GM21619 (cell line): ENCODE measurements at regions not wholly inside any gene's neighbourhood (a gene's known extent, or its start where the extent isn't known, plus 50 kb on each side); places are given as distances from the start of the nearest gene placed in this dataset.

Experiments
- ATAC-seq: cut with Tn5 transposase; IDR thresholded peaks from one replicate; pipeline ENCODE4 v1.9.1; 2021; ENCODE audit not compliant: unreplicated experiment

DNA sequence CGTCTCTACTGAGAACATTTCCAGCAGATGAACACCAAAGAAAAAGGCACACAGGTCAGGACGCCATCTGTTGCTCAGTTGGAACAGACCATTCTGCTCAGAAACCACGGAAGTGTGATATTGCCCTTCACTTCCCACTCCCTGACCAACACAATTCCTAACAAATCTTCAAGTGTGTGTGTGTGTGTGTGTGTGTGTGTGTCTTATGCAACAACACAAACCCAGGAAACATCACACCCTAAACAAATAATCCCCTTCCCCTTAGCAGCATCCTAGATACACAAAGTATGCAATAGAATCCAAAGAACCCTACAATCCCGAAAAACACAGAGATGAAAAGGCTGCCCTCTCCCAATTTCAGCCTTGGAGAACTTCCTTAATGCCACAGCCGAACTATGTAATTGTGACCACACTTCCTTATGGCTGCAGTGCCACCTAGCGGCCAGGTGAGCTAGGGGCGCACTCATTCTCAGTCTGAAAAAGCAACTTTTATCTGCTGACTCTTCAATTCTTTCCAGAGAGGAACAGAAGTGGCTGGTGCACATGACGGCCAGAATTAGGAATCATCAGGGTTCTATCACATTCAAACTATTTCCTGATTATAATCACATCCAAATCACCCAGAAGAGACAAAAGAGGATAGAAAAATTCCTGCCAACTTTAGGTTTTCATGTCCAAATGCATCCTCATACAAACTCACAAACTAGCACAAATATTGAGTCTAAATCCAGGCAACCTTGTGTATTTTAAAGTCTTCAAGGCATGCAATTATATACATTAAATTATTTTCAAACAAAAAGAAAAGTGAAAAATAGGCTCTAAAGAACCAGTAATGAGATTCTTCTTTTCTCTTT, 164.9 kb downstream of the DHX15 start:
- ATAC-seq: peak; percentile 91

DNA sequence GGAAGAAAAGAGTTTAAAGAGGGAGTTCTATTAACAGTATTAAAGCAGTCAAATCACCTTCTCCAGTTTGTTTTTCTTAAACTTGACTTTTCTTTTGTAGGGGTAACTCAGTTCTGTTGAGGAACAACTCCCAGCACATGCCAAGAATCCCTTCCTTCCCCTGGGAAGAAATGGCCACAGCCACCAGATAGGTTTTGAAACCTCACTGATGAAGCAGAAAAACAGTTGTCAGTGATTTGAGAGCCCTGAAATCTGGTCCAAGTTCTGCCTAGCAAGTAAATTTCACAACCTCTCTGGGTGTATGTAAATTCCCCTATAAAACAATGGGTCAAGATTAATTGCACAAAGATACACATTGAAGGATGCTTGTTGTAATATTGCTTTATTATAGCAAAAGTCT, 167.1 kb downstream of the DHX15 start:
- no peak for ATAC-seq

DNA sequence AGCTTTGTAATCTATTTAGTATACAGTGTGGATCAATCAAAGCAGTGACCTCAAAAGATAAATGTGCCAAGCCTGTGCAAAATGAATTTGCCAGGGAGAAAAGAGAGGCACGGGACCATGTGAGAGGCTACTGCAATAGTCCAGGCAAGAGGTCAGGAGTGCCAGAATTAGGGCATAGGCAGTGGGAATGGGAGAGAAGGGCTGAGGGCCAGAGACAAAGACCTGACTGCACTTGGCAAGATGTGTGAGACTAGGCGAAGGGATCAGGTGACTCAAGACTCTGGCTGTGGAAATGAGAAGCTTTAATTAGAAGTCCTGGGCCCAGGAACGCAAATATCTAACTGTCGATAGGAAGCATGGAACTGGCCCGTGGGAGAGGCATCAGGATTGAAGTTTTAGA, 168.1 kb downstream of the DHX15 start:
- no peak for ATAC-seq

DNA sequence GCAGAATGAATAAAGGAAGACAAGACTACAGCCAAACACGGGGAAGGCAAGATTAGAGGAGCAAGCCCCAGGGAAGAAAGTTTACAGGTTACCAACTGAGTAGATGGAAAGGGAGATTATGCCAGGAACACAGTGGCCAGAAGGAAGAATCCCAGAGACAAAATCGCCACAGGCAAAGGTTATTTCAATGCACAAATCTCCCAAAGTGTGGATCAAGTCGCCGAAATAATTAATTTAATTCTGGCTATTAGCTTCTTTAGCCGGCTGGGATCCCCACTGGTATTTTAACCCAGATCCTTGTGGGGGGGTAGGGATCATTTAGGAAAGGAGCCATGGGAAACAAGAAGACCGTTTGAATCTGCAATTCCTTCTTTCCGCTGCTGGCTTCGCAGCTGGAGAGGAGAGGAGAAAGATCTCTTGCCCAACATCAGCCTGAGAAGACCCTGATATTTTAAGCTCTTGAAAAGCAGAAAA, 171.0 kb downstream of the DHX15 start:
- no peak for ATAC-seq

DNA sequence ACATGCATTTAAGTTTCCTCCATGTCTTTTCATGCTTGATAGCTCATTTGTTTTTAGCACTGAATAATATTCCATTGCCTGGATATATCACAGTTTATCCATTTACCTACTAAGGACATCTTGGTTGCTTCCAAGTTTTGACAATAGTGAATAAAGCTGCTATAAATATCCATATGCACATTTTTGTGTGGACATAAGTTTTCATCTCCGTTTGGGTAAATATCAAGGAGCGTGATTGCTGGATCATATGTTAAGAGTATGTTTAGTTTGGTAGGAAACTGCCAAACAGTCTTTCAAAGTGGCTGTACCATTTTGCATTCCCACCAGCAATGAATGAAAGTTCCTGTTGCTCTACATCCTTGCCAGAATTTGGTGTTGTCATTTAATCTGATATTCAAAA, 172.5 kb downstream of the DHX15 start:
- no peak for ATAC-seq

DNA sequence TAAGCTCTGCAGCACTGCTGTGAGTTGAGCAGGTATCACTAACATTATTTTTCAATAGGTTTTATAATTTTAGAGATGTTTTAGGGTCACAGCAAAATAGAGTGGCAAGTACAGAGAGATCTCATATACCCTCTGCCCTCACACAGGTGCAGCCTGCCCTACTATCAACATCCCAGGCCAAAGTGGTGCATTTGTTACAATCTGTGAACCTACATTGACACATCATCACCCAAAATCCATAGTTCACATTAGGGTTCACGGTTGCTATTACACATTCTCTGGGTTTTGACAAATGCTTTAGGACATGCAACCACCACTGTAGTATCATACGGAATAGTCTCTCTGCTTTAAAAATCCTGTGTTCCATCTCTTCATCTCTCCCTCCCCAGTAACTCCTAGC, 173.1 kb downstream of the DHX15 start:
- no peak for ATAC-seq

DNA sequence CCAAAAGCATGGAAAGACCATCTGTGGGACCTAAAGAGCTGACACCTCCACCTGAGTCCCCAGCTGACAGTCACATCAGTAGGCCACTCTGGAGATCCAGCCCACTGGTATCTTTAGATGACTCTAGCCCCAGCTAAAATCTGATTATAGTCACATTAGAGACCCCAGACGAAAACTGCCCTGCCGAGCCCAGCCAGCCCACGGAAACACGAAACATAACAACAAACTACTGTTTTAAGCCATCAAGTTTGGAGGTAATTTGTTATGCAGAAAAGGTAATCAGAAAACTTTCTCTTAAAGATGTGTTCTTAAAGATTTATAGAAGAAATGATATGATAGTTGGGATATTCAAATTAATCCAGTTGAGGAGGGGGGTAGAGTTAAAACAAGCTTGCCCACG, 175.7 kb downstream of the DHX15 start:
- no peak for ATAC-seq

DNA sequence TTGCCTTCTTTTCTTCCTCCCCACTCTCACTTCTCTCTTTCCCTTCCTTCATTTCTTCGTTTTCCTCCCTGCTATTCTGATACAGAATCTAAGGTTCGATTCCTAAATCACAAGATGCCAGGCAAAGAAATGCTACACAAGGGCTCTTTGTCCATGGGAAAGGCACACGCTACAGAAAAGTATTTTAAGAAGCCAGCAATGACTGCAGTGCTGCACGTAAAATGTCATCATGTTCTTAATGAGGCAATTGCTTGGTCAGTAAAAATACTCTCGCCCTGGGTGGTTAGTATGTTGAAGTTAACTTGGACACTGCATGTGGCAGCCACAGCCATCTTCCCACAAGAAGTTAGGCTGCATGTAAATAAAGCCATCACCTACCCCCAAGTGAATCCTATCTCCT, 178.4 kb downstream of the DHX15 start:
- ATAC-seq: no peak

DNA sequence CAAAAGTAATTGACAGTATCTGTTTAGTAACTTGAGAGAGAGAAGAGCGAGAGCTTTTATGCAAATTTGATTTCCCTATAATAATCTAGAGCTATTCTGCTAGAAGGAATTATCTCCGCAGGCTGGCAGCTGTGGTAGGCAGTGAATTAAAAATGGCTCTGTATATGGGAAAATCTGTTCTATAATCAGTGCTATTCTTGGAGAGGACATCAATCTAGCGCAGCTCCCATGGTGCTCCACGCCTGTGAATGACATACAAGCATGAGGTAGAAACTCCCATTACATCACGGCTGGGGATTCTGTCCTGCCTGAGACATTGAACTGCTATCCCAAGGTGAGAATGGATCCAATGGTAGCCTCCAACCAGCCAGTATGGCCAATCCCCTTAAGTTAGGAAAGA, 179.0 kb downstream of the DHX15 start:
- no peak for ATAC-seq

DNA sequence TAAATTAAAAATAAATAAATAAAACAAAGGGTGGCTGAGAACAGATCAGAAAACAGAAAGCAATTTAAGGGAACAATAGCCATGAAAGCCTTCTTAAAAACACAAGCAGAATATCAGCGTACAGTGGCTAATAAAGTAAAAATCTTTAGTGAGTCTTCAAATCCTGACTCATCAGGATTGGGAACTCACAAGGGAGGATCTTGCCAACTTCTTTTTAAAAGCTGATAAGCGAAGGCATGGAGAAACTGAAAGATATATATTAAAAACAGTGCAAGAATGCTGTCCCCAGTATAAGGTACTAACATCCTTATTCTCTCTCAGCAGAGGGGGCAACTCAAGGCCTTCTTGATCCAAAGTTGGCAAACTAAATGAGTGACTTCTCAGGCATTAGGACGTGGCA, 180.1 kb downstream of the DHX15 start:
- ATAC-seq: no peak

DNA sequence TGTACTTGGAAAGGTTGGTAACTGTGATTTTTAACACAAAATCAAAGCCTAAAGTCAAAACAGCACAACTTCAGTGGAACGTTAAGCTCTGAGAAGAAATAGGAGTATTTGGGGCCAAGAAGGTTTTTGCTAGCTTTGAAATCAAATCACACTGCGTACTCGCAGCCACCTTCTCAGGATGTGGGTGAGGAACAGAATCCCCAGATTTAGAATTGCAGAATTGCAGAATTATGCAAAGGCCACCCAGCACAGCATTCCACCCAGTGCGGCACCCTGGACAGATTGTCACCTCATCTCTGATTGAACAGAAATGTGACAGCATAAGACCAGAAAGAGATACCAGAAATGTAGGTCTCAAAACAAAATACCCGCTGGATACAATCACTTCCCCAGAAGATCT, 181.1 kb downstream of the DHX15 start:
- ATAC-seq: no peak

DNA sequence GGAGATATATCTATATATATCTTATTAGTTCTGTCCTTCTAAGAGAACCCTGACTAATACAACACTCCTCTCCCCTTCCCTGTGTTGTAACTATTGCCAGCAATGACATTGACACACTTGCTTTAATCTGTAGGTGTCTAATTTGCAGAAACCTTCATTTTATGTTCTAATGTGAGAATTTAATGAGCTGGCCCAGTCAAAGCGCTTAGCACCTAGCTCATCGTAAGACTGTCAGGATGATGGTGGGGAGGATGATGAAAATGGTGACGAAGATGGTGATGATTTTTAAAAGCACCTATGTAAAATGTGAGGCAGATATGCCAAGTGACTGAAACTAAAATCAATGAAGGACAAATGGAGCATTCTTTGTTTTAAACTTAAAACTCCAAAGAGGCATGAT, 183.8 kb downstream of the DHX15 start:
- no peak for ATAC-seq

DNA sequence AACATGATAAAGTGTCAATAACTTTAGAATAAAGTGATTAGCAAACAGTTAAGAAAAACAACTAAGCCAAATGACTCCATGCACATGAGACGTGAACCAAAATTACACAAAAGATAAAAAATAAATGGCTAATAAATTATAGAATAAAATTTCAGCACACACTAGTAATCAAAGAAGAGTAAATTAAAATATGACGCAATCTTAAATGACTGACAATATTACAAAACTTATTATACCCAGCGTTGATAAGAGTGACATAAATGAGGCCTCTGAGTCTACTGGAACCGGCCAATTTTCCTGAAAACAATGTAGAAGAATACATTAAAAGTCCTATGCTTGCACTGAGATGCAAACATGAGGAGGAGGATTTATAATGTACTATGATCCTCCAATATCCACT, 187.4 kb downstream of the DHX15 start:
- no peak for ATAC-seq

DNA sequence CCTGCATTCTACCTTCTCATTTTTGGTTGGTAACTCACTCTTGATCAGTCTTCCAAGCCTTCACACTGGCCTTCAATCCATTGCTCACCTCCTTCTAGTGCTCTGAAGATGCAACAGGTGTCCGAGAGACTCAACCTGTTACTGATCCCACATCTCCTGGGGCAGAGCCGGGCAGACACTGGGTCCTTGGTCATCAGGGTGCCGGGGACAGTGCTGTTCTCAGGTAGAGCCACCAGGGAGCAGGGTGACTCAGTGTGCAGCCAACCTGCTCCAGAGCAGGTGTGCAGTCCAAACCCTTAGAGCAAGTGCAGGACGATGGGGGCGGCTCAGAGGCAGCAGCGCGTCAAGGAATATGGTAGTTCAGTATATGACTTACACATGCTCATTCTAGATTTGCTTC, 188.4 kb downstream of the DHX15 start:
- no peak for ATAC-seq

DNA sequence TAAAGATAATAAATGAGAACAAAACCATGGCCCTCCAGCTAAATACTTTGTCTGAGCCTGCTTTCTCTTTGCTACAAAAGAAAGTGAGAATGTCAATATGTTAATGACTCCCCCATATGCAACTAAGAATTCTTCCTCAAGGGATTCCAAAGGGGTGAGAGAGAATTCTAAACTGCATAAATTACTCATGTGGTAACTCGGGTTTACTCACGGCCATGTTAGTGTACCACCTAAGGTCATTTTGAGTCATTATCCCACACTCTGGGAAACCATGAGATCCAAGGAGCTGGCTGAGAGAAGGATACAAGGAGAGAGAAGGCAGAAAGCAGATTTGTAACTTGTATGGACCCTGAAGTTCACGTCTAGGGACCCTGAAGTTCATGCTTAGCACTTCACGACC, 190.3 kb downstream of the DHX15 start:
- ATAC-seq: no peak

DNA sequence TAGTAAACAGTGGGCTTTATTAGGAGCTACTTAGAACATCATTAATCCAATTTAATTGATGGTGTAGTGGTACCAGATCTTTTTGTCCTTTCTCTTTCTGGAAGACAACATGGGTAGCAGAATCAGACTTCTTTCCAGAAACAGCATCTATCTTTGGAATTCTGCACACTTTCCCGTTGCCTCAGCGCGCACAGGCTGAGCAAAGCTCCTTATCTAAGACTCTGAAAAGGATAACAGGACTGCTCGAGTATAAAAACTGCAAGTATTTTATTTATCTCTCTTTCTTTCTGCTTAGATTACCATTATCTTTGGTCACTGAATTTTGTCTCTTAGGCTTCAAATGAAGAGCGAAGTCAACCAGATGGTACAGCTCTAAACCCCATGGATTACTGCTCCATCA, 191.7 kb downstream of the DHX15 start:
- no peak for ATAC-seq

DNA sequence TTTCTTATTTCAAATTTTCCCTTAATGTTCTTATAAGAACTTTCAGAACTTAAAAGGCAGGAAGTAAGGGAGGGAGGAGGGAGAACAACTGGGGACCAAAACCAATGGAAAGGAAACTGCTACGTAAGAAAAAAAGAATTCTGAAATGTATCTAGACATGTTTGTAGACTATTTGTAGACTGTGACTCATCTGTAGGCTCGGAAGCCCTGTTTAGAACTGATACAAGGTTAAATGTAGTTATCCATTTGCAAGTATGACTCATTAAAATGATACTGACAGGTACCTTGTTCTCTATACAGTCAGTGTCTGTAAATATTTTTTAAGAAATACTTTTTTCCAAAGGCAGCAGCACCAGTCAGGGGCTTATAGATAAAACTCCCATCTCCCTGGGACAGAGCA, 202.0 kb downstream of the DHX15 start:
- ATAC-seq: peak; percentile 100

DNA sequence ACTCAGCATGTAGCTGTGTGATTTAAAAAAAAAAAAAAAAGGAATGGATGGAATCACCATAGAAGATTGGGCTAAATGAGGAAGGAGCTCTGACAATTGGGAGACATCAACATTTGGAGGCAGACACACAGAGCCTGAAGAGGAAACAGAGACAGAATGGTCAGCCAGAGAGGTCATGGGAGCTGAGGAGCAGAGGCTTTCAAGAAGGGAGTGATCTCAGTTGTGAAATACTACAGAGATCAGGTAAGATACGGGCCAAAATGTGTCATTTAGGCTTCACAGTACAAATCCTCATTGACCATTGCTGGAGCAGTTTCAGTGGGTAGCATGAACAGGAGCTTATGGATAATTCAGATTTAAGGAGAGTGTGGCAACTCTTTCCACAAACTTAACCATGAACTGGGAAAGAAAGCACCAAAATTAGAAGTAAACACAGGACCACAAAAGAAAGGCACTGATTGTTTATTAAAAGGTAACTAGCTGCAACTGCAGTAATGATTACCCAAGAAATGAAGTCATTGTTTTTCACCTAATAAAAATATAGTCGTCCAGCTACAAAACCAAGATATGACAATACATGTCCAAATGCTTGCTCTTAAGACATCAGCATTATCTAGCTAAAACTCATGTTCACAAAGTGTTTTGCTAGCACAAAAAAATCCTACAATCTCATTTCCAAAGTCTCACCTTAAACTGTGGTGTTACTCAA, 203.2 kb downstream of the DHX15 start:
- peak; percentile 35 for ATAC-seq

DNA sequence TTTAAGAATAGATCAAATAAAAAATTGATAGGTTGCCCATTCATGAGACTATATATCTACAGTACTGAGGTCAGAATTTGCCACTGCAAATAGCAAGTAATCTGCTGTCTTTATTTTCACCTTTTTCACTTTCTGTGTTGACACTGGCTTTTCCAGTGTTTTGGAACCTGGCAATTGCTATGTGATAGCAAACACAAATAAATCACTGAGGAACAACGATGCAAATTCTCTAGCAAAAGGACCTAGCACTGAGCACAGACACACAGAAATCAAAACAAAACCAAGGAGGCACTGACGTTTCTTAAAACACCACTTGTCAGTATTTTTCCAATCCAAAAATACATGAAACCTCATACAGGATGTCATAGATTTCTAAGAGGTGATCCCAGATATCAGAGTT, 210.7 kb downstream of the DHX15 start:
- ATAC-seq: no peak

DNA sequence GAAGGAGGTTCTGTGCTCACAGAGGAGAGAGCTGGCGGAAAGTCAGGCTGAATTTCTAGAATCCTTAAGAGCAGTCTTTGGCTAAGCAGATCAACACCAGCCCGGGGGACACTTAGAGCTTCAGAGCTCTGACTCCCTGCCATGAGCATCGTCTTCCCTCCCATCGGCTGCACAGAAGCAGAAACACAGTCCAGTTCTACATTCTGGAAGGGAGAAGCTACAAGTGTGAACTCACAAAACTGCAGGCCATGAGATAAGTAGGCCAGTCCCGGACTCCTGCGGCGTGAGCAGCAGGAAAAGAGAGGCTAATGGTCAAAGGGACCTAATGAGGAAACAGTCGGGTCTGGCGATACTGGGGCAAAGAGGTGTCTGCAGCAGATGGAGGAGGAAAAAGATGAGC, 211.5 kb downstream of the DHX15 start:
- ATAC-seq: no peak

DNA sequence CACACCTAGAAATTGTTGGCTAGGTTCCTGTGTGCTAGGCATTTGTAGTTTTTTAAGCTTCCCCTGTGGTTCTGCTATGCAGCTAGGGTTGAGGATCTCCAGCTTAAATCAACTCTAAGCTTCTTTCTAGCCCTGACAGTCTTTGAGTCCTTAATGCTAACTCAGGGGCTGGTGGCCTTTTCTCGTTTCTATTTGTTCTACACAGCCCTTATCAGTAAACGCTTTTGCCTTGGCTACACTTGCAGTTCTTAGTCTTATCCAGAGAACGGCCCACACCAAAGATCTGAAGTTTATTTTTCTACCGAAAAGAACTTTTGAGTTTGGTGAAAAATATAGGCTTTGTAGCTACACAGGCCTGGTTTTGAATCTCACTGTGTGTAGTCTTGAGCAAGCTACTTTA, 212.0 kb downstream of the DHX15 start:
- no peak for ATAC-seq

DNA sequence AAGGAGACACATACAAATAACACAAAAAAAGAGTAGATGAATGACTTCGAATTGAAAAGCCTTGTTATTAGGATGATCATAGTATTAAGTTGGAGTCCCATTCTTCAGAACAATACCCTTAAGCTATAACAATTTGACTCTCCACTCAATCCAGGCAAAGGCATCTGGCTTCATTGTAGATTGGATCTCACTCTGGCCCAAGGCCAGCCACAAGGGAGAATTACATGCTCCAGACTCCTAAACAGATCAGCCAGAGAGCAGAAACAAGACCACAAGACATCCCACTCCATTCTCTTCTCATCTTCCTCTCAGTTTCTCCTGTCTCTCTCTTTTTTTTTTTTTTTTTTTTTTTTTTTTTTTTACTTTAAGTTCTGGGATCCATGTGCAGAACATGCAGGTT, 213.9 kb downstream of the DHX15 start:
- ATAC-seq: no peak
